SK-N-SH treated with all-trans-retinoic acid at 6 μM for 48 hours (cell line): ENCODE measurements at regions not wholly inside any gene's neighbourhood (a gene's known extent, or its start where the extent isn't known, plus 50 kb on each side); places are given as distances from the start of the nearest gene placed in this dataset.

Experiments used
- POU6F1 ChIP-seq: fragments of 250-450 bp; sonication (Bioruptor Pico); IDR thresholded peaks from 2 replicates; pipeline ENCODE4 v1.8.0; 2021; ENCODE audit warnings: low read depth, mild to moderate bottlenecking, moderate library complexity, borderline replicate concordance
- SNAI2 ChIP-seq: fragments of 250-450 bp; sonication (Bioruptor Pico); IDR thresholded peaks from 2 replicates; pipeline ENCODE4 v1.5.0; 2020; ENCODE audit warnings: mild to moderate bottlenecking, moderate library complexity

- no peak for TF ChIP-seq POU6F1 (CRISPR knock-in tag)
- no peak for TF ChIP-seq SNAI2 (CRISPR knock-in tag)
These were observed 1348.2 kb upstream of the GJE1 start for GRCh38 chr6:140784573-140784972.
